Cerebellar nuclear complex (tissue), 1 donor: ENCODE measurements at regions not wholly inside any gene's neighbourhood (a gene's known extent, or its start where the extent isn't known, plus 50 kb on each side); places are given as distances from the start of the nearest gene placed in this dataset.

Experiments used
- DNase-seq, 2 experiments: peaks; one replicate each; lab custom pipeline; 2025; lab: John Stamatoyannopoulos, UW

DNA sequence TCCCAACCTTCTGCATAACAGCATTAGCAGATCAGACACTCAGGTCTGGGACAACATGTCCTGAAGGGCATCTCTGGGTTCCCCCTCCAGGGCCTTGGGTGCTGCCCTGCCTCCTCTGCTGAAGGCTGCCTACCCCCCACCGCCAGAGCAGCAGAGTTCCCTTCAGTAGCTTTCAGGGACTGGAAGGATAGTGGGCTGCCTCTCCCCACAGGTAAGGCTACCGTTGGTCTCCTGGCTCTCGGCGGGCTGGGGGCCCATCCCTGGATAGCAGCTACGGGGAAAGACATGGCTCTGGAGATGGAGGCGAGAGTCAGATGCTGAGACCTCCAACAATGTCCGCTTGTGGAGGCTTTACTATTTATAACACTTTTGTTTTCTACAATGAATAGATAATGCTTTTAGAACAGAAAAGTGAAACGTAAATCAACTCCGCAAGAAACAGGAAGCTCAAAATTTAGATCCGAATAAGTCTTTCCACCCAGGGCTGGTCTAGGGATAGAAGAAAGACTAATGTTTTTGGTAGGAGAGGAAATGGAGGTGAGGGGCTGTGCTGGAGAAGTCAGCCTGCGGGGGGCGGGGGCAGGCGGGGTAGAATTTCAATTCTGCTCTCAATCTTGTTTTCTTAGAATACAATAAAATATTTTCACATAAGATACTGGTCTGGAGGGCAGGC is 58.4 kb downstream of the ARL4C start:
- DNase-seq = no peak

- peak; percentile 79 to 93 for DNase-seq
Measured at GRCh38 chr2:234437642-234438304, 59.1 kb downstream of the ARL4C start.

DNA sequence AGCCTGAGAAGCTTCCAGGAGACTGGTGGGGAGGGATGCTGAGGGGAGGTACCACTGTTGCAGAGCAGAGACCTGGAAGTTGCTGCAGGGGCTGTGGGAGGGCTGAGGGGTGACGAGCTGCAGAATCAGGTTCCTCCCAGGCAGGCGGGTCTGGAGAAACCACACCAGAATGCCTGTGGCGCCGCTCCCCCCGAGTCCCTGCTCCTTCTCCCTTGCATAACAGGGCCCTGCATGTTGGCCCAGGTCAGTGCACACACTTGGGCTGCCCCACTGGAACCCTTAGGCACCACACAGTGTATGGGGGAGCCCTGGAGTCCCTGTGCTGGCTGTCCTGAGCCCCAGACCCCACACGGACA is 60.4 kb downstream of the ARL4C start:
- DNase-seq = no peak

DNA sequence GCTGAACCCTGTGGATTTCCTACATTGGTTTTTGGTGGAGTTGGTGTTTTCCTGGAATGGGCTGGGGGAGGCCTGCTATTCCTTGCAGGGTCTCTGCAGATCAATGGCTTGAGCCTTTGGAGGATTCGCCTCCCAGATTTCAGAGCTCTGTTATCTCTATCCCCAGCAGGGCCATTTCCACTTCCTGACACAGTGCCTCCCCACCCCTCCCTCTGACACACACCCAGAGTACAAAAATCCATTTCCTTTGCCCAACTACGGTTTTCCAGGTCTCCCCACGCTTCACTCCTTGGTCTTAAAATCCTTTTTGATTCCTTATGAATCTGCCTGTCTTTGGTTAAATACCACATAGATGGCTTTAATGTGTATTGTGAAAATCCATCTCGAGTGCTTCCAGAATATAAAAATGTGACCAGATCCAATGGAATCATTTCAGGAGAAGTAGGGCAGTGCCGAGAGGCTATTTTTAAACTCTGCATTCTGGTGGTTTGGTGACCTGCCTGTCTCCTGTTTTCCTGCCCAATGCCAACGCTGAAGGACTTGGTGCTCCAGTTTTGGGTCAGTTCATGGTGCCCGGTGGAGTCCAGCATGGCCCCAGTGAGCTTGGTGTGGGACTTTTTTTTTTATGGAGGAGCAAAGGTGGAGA is 60.9 kb downstream of the ARL4C start:
- DNase-seq = peak; percentile 82 to 89

DNA sequence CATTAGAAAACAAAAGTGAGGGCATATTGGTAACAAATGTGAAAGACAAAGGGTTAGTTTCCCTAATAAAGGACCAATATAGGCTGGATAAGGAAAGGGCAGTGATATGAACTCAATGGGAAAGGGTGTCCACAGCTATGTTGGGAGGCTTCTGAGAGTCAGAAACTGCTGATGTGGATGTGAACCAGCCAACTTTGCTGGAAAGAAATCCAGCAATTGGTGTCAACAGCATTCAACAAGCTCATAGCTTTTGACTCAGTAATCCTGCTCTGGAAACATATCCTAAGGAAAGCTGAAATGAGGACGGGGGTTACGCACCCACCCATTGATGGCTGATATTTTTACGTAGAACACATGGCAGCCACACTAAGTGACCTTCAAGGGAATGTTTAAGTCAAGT is 63.7 kb downstream of the ARL4C start:
- no peak for DNase-seq

GRCh38 chr2:234430871-234431270 is 66.0 kb downstream of the ARL4C start:
- DNase-seq = no peak

- no peak for DNase-seq
Measured at GRCh38 chr2:234429265-234429664, 67.6 kb downstream of the ARL4C start.

DNA sequence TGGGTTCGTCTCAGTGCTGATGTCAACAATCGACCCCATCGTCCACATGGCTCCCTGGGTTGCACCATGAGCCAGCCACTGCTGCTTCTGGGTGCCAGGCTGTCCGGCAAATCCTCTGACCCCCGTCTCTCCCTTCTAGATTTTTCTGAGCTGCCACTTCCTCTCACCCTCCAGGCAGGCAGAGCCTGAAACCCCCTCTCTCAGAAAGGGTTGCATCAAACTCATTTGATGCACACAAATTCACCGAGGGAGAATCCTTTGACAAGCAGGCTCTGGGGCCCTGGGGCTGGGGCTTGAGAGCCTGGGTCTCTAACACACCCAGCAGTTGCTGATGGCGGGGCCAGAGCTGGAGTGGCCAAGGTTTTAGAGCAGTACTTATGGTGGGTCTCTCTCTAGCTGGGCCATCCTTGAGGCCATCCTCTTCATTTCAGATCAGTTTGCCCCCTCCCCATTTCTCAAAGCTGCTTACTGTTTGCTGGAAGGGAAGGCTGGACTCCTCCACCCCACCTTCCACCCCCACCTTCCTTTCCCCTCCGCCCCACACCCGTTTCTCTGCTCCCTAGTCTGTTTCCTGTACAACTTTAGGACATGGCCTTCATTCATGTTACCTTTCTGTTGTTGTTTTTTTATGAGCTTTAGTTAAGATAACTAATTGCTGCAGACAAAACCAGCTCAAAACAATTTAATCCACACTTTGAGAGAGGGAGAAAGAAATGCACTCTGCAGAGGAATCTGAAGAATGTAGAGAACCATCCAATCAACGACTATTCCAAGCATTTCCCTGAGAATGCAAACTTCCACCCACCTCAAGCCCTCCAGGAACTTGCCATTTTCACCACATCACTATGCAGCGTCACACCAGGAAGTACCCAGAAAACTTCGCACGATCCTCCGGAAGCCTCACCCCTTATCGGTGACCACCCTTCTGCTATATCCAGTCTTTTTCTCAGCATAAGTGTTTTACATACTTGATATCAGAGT is 69.5 kb downstream of the ARL4C start:
- DNase-seq = no peak

DNA sequence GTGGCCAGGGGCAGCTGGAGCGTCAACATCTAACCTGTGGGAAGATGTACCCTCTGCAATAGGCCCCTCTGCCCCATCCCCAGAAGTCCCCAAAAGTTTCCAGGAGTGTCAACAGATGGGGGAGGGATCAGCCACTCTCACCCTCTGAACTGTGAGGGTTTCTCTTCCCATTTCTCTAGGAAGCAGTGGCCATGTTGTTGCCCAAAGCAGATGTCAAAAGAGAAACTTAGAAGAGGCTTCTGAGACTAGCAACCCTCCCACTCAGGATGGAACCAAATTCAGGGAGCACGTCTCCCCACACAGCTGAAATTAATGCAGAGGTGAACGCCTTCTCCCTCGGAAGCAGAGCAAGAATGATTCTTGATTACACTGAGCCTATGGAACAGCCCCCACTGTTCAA is 70.3 kb downstream of the ARL4C start:
- DNase-seq = no peak

DNA sequence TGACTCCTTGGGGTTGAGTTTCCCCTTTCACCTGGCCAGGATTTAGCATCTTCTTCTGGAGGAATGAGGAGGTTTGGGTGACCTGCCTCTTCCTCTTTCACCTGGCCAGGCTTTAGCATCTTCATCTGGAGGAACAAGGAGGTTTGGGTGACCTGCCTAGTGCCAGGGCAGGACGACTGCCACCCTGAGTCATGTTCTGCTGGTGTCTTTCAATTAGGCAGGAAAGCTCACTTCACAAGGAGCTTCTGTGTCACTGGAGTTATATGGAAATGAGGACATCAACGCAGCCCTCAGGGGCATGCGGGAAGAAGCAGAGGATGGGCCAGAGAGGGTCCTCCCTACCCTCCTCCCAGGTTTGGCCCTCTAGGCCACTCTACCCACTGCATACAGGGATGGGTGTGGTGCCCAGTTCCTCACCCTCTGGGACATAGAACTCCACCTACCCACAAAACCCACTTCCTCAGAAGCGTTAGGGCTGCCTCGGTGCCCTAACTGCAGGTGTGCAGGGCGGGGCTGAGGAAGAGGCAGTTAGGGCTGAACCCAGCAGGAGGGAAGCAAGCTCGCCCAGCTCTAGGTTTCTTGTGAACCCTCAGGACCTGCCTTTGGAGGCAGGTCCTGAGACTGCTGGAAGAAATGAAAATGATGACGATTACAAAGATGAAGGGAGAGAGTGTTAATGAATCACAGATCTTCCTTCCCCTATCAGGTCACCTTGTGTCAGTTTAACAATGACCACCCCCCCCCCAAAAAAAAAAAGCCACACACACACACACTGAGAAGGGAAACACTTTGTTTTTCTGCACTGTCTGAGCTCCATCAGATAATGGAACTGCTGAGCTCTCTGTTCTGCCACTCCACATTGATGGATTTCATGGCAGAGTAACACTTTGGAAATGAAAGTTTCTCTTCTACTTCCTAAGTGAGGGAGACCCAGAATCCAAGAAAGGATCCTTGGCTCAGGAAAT is 71.0 kb downstream of the ARL4C start:
- DNase-seq = no peak

DNA sequence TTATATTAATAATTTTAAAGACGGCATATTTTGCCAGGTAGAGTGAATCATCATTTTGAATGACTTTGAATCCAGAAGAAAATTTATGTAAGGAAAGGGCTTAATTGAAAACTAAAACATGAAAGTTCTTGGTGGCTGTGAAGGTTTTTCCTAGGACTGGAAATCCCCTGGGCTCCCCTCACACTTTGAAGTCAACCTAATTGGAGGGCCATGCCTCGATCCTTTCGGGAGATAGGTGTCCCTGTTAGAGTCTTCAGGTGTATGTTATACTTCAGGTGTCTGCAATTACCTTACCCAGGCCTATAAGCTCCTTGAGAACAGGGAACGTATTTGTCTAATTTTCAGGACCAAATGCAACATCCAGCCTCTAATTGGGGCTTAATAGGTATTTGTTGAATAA is 73.0 kb downstream of the ARL4C start:
- no peak for DNase-seq

GRCh38 chr2:234422981-234423431 is 73.9 kb downstream of the ARL4C start:
- no peak for DNase-seq

DNA sequence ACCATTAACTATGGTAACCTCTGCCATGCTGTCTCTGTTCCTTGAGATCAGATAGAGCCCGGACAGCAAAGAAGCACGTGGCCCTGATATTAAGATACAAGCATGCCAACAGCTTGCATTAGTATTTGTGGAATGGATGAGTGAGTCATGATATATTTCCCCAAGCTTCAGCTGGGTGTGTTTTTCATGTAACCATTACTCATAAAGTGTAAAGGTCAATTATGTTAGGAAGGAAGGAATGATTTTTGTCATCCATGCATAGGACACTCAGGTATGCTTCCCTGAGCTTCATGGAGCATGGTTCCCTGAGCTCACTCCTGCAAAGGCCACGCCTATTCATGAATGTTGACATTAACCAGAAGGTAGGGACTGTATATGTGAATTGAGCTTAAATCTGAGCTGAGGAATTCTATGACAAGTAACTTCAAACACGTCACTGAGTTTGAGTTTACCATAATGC is 74.6 kb downstream of the ARL4C start:
- DNase-seq = no peak

GRCh38 chr2:234420408-234420807 is 76.5 kb downstream of the ARL4C start:
- DNase-seq = no peak

DNA sequence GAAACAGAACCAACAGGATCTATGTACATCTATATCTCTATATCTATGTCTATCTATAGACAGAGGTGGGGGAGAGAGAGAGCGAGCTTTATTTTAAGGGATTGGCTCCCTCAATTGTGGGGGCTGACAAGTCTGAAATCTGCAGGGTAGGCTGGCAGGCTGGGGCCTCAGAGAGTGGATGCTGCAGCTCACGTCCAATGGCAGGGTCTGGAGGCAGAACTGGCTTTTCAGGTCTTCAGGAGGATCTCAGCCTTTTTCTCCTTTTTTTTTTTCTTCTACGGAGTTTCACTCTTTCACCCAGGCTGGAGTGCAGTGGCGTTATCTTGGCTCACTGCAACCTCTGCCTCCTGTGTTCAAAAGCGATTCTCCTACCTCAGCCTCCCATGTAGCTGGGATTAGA is 77.2 kb downstream of the ARL4C start:
- no peak for DNase-seq

DNA sequence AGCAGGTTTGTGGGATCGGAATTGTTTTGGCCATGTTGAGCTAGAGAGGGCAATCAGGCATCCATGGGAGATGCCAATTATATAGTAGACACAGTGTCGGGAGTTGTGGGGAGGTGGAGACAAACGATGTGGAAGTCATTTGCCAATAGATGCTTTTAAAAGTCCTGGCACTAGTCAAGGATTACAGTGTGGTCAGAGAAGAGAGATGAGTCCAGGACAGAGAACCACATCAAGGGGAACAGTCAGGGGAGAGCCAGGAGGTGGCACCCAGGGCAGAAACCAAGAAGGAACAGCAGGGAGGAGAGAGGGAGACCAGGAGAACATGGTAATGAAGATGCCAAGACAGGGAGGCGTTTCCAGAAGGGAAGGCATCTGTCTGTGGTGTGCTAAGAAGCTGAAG is 81.2 kb downstream of the ARL4C start:
- DNase-seq = no peak

DNA sequence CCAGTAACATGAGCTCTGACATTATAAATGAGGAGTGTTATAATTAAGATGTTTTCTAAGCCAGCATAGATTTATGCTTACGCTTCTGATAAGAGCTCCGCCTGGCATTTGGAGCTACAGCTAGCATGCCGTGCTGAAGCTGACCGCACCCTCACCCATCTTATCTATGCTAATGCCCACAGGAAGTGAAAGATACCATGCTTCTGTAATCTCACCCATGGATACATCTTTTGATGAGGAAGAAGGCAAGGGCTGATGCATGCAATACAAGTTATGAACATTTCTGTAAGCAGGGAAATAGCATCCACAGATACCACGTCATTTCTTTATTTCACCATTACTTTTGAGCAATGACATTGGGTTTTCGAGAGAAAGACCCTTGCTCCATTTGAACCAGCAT is 82.3 kb downstream of the ARL4C start:
- no peak for DNase-seq

GRCh38 chr2:234412726-234413125 is 84.2 kb downstream of the ARL4C start:
- no peak for DNase-seq

DNA sequence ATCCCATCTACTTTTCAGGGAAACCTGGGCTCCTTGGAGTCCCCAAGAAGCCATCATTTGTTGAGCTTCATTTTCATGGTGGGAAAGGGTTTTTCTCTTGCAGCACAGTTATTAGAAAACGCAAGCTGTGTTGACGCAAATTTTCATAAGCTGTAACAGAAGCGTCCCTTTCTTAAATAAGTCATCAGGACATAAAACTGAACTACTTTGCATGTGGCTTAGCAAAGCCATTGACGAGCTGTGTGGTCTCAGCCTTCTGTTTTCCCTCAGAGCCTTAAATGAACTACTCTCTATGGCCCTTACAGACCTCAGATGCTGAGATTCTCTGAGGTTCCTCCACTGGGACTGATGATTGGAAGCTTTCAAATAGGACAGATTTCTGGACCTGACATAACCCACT is 85.1 kb downstream of the ARL4C start:
- DNase-seq = no peak

GRCh38 chr2:234410526-234410925 is 86.4 kb downstream of the ARL4C start:
- no peak for DNase-seq

GRCh38 chr2:234409590-234409989 is 87.3 kb downstream of the ARL4C start:
- no peak for DNase-seq
